ENCODE measurements at regions not wholly inside any gene's neighbourhood (a gene's known extent, or its start where the extent isn't known, plus 50 kb on each side); places are given as distances from the start of the nearest gene placed in this dataset.

DNA sequence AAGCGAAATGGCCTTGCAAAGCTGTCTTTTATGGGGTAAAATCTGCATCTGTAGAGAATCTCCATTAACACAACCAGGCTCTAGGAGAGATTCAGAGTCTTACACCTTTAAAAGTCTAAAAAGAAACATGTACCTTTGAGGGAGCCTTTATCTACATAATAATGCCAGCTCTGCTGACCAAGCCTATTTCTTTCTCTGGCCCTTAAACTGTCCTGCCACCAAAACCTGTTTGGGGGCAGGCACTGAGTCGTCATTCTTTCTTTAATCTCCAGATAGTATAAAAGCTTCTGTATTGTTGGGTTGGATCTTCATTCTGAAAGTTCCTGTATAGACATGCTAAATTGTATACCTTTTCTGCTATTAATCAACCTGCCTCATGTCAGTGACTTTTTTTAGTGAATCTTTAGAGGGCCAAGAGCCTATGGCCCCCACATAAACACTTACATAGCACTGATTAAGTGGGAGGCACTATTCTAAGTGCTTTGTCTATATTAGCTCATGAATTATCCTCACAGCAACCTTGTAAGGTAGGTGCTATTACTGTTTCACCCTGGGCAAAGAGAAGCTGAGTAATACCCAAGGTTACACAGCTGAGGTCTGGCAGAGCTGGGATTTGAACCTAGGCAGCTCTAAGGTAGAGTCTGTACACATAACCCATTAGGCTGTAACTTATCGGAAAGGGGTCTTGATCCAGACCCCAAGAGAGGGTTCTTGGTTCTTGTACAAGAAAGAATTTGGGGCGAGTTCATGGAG is 232.3 kb upstream of the DTNBP1 start:
- POLR2A ChIA-PET: no interaction called here
- CTCF ChIA-PET: interaction anchor here (0.6 kb wide), 2 partner anchors 179 to 233 kb away, joined by 3 to 4 read pairs; no protein-coding TSS in a partner anchor
- no peak for DNase-seq (ENCODE audit: extremely low spot score)
- TF ChIP-seq FOXK2 (IDR thresholded peaks at IDR 0.05) (no peak), CTBP1 (IDR thresholded peaks at IDR 0.05; ENCODE audit: borderline replicate concordance) (no peak), ELF4 (IDR thresholded peaks at IDR 0.05) (no peak), SUZ12 (IDR thresholded peaks at IDR 0.05) (no peak), HDGF (IDR thresholded peaks at IDR 0.05; ENCODE audit: borderline replicate concordance) (no peak), ARNT (IDR thresholded peaks at IDR 0.05) (no peak), L3MBTL2 (conservative IDR thresholded peaks at IDR 0.05) (no peak), NFRKB (IDR thresholded peaks at IDR 0.05) (no peak), LEF1 (IDR thresholded peaks at IDR 0.05; ENCODE audit: borderline replicate concordance) (no peak), BHLHE40 (IDR thresholded peaks at IDR 0.05; ENCODE audit: borderline replicate concordance) (no peak), FOXM1 (IDR thresholded peaks at IDR 0.05; ENCODE audit: borderline replicate concordance) (no peak), ZNF384 (IDR thresholded peaks at IDR 0.05) (no peak)
- TF ChIP-seq, protein P1, sequence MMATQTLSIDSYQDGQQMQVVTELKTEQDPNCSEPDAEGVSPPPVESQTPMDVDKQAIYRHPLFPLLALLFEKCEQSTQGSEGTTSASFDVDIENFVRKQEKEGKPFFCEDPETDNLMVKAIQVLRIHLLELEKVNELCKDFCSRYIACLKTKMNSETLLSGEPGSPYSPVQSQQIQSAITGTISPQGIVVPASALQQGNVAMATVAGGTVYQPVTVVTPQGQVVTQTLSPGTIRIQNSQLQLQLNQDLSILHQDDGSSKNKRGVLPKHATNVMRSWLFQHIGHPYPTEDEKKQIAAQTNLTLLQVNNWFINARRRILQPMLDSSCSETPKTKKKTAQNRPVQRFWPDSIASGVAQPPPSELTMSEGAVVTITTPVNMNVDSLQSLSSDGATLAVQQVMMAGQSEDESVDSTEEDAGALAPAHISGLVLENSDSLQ (IDR thresholded peaks at IDR 0.05): no peak

GRCh38 chr6:15893556-15894253 is 230.9 kb upstream of the DTNBP1 start:
- TF ChIP-seq NFRKB (IDR thresholded peaks at IDR 0.05) (no peak), ZNF384 (IDR thresholded peaks at IDR 0.05) (no peak), TARDBP (IDR thresholded peaks at IDR 0.05) (no peak), CTBP1 (IDR thresholded peaks at IDR 0.05; ENCODE audit: borderline replicate concordance) (no peak), FOXK2 (IDR thresholded peaks at IDR 0.05) (no peak), ELF4 (IDR thresholded peaks at IDR 0.05) (no peak), SP1 (IDR thresholded peaks at IDR 0.05) (no peak), HDGF (IDR thresholded peaks at IDR 0.05; ENCODE audit: borderline replicate concordance) (no peak), SUZ12 (IDR thresholded peaks at IDR 0.05) (no peak), BHLHE40 (IDR thresholded peaks at IDR 0.05; ENCODE audit: borderline replicate concordance) (no peak)
- TF ChIP-seq, protein P1 (IDR thresholded peaks at IDR 0.05): no peak
- DNase-seq (ENCODE audit: extremely low spot score): peak; percentile 19
- ChIA-PET CTCF (interaction anchor here (0.6 kb wide), 1 partner anchor 225 kb away, joined by 3 read pairs; no protein-coding TSS in a partner anchor), POLR2A (interaction anchor here (0.6 kb wide), 1 partner anchor 43 kb away, joined by 3 read pairs; no protein-coding TSS in a partner anchor)

DNA sequence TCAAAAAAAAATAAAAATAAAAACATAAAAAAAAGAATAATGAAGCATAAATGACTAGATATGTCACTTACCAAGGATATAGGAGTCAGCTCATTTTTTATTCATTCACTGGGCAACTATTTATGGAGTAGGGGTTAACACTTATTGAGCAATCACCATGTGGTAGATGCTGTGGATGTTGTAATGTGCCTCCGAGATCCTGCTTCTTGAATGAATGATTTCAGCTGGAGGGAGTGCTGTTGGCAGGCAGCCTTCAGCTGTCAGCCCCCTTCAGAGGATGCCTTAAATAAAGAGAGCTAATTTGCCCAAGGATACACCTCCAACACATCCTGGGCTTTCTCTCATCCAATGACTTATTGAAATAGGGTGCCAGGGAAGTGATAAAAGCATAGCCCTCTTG is 229.5 kb upstream of the DTNBP1 start:
- POLR2A ChIA-PET: no interaction called here
- CTCF ChIA-PET: interaction anchor here (0.7 kb wide), 2 partner anchors 51 to 201 kb away, joined by 3 to 6 read pairs; no protein-coding TSS in a partner anchor
- no peak for DNase-seq (ENCODE audit: extremely low spot score)
- TF ChIP-seq LEF1 (IDR thresholded peaks at IDR 0.05; ENCODE audit: borderline replicate concordance): no peak
- no peak for TF ChIP-seq ARNT (IDR thresholded peaks at IDR 0.05)

DNA sequence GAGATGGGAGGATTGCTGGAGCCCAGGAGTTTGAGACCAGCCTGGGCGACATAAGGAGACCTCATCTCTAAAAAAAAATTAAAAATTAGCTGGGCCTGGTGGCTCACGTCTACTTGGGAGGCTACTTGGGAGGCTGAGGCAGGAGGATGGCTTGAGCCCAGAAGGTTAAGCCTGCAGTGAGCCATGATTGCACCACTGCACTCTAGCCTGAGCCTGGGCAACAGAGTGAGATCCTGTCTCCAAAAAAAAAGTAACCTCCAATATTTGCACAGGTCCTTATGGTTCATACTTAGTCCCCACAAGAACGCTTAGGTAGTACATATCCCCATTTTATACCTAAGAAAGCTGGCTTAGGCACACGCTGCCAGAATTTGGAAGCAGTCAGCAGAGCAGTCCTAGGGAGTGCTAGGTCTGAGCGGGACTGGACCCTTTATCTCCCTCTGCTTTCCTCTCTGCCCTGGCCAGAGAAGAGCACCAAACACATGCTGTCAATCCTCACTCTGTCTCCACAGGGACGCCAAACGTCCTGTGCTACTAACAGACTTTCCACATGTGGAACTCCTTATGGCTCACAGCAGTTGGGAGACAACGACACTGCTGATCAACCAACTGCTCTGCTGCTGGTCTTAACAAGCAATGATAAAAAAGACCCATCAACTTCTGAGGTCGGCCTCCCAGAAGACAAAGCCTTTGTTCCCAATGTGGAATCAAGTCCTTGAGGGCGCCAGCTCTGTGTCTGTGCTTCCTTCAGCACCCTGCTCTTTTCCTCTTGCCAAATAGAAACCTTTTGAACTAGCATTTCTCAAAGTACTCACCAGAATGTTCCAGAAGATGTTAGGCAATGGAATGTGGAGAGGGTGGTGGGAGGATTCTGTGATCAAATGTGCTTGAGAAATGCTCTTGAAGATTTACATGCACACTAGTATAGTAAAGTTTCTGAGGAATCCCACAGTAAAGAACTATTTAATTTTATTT is 226.3 kb upstream of the DTNBP1 start:
- CTCF ChIA-PET: no interaction called here
- no peak for DNase-seq (ENCODE audit: extremely low spot score)
- POLR2A ChIA-PET: no interaction called here
- TF ChIP-seq ELF4 (IDR thresholded peaks at IDR 0.05) (no peak), FOXK2 (IDR thresholded peaks at IDR 0.05) (no peak), SP1 (IDR thresholded peaks at IDR 0.05) (no peak), ARNT (IDR thresholded peaks at IDR 0.05) (no peak), L3MBTL2 (conservative IDR thresholded peaks at IDR 0.05) (no peak)
- TF ChIP-seq, protein P1 (IDR thresholded peaks at IDR 0.05): no peak

- no peak for DNase-seq (ENCODE audit: extremely low spot score)
- no peak for TF ChIP-seq ZNF384 (IDR thresholded peaks at IDR 0.05)
- no peak for TF ChIP-seq HDGF (IDR thresholded peaks at IDR 0.05; ENCODE audit: borderline replicate concordance)
- no peak for TF ChIP-seq TARDBP (IDR thresholded peaks at IDR 0.05)
- TF ChIP-seq, protein P1 (IDR thresholded peaks at IDR 0.05): no peak
- no peak for TF ChIP-seq SUZ12 (IDR thresholded peaks at IDR 0.05)
- no peak for TF ChIP-seq ARNT (IDR thresholded peaks at IDR 0.05)
- no peak for TF ChIP-seq FOXM1 (IDR thresholded peaks at IDR 0.05; ENCODE audit: borderline replicate concordance)
- no peak for TF ChIP-seq BHLHE40 (IDR thresholded peaks at IDR 0.05; ENCODE audit: borderline replicate concordance)
- TF ChIP-seq ELF4 (IDR thresholded peaks at IDR 0.05): no peak
- TF ChIP-seq FOXA1 (IDR thresholded peaks at IDR 0.05): no peak
- no peak for TF ChIP-seq FOXK2 (IDR thresholded peaks at IDR 0.05)
- no peak for TF ChIP-seq NFRKB (IDR thresholded peaks at IDR 0.05)
- TF ChIP-seq CTBP1 (IDR thresholded peaks at IDR 0.05; ENCODE audit: borderline replicate concordance): no peak
- no peak for TF ChIP-seq SP1 (IDR thresholded peaks at IDR 0.05)
- TF ChIP-seq LEF1 (IDR thresholded peaks at IDR 0.05; ENCODE audit: borderline replicate concordance): no peak
- no peak for TF ChIP-seq L3MBTL2 (conservative IDR thresholded peaks at IDR 0.05)
- CTCF ChIA-PET: no interaction called here
- POLR2A ChIA-PET: no interaction called here
Observed at GRCh38 chr6:15887491-15888461, 224.9 kb upstream of the DTNBP1 start.

All from HEK293T (cell line).